HFFc6 (cell line): ENCODE measurements at regions not wholly inside any gene's neighbourhood (a gene's known extent, or its start where the extent isn't known, plus 50 kb on each side); places are given as distances from the start of the nearest gene placed in this dataset.
"Not testable (repeated sequence)": the region's sequence is repeated elsewhere in the genome, so short reads cannot be mapped to it uniquely, and the experiment has no call there.

Source experiments
- DNase-seq: peaks from one replicate; pipeline ENCODE4 v3.0.0-alpha.2; 2018
- H3K27ac Mint-ChIP-seq: 2 replicates; pipeline ENCODE4 v1.8.0; 2020; ENCODE audit warnings: mild to moderate bottlenecking, mixed read lengths
- H3K27me3 Mint-ChIP-seq: 2 replicates; pipeline ENCODE4 v1.8.0; 2021; ENCODE audit warnings: mild to moderate bottlenecking, moderate library complexity, mixed read lengths; ENCODE audit not compliant: insufficient read depth
- H3K36me3 Mint-ChIP-seq: 2 replicates; pipeline ENCODE4 v1.8.0; 2021; ENCODE audit warnings: low read depth, mixed read lengths
- H3K4me1 Mint-ChIP-seq: 2 replicates; pipeline ENCODE4 v1.8.0; 2020; ENCODE audit warnings: low read depth, mixed read lengths
- H3K4me3 Mint-ChIP-seq: 2 replicates; pipeline ENCODE4 v1.8.0; 2020; ENCODE audit warnings: mild to moderate bottlenecking, moderate library complexity, mixed read lengths
- H3K9me3 Mint-ChIP-seq: 2 replicates; pipeline ENCODE4 v1.8.0; 2020; ENCODE audit warnings: mild to moderate bottlenecking, mixed read lengths
- CTCF ChIP-seq: fragments of 200-600 bp; sonication (generic); IDR thresholded peaks from 2 replicates; pipeline ENCODE4 v1.5.0; 2021; ENCODE audit warnings: antibody characterized with exemption, mild to moderate bottlenecking

- no peak overlapping the region for H3K27ac Mint-ChIP-seq
- no peak for TF ChIP-seq CTCF
- H3K27me3 Mint-ChIP-seq, result peaks cover 27% of the 10 kb centered on the region; the same call in 1 of the 2 replicates
- no peaks in the 10 kb centered on the region for H3K36me3 Mint-ChIP-seq
- H3K4me3 Mint-ChIP-seq, result no peak overlapping the region
- no peak for DNase-seq
- 0 out of 2 replicates have a peak, but pooled peaks cover 4% of the 10 kb centered on the region for H3K4me1 Mint-ChIP-seq
- no peaks in the 10 kb centered on the region for H3K9me3 Mint-ChIP-seq
Observed at GRCh38 chr22:22166941-22167713, 77.5 kb upstream of the VPREB1 start.

GRCh38 chr22:22165936-22166710 lies 78.5 kb upstream of the VPREB1 start:
- Mint-ChIP-seq H3K27me3 (peaks cover 28% of the 10 kb centered on the region), H3K4me1 (0 out of 2 replicates have a peak, but pooled peaks cover 4% of the 10 kb centered on the region), H3K4me3 (no peak overlapping the region), H3K27ac (no peak overlapping the region), H3K9me3 (no peaks in the 10 kb centered on the region), H3K36me3 (no peaks in the 10 kb centered on the region)
- TF ChIP-seq CTCF, result no peak
- no peak for DNase-seq

- Mint-ChIP-seq H3K4me3 (no peak overlapping the region), H3K27me3 (peaks cover 28% of the 10 kb centered on the region), H3K36me3 (no peaks in the 10 kb centered on the region), H3K27ac (no peak overlapping the region), H3K4me1 (0 out of 2 replicates have a peak, but pooled peaks cover 4% of the 10 kb centered on the region), H3K9me3 (no peaks in the 10 kb centered on the region)
- TF ChIP-seq CTCF, result no peak
- DNase-seq, result no peak
Observed at GRCh38 chr22:22164541-22165272, 79.9 kb upstream of the VPREB1 start.

- Mint-ChIP-seq H3K4me3 (no peak overlapping the region), H3K36me3 (no peaks in the 10 kb centered on the region), H3K9me3 (no peaks in the 10 kb centered on the region), H3K27ac (no peak overlapping the region), H3K27me3 (peaks cover 22% of the 10 kb centered on the region), H3K4me1 (no peaks in the 10 kb centered on the region)
- no peak for DNase-seq
- TF ChIP-seq CTCF, result no peak
Observed at GRCh38 chr22:22161924-22162851, 82.4 kb upstream of the VPREB1 start.

GRCh38 chr22:22160768-22161167 lies 83.8 kb upstream of the VPREB1 start:
- H3K27me3 Mint-ChIP-seq, result peaks cover 21% of the 10 kb centered on the region
- H3K4me3 Mint-ChIP-seq, H3K9me3 Mint-ChIP-seq, DNase-seq, H3K27ac Mint-ChIP-seq, H3K4me1 Mint-ChIP-seq, H3K36me3 Mint-ChIP-seq: not testable (repeated sequence)
